C4-2B (cell line): ENCODE measurements at regions not wholly inside any gene's neighbourhood (a gene's known extent, or its start where the extent isn't known, plus 50 kb on each side); places are given as distances from the start of the nearest gene placed in this dataset.

Experiments
- ZFX ChIP-seq: fragments of 450-650 bp; IDR thresholded peaks from 2 replicates; pipeline ENCODE4 v1.6.1; 2017
- TF ChIP-seq, protein P1 (sequence below): fragments of 450-650 bp; conservative IDR thresholded peaks from 2 replicates; pipeline ENCODE4 v1.5.1; 2017; ENCODE audit warnings: mild to moderate bottlenecking

DNA sequence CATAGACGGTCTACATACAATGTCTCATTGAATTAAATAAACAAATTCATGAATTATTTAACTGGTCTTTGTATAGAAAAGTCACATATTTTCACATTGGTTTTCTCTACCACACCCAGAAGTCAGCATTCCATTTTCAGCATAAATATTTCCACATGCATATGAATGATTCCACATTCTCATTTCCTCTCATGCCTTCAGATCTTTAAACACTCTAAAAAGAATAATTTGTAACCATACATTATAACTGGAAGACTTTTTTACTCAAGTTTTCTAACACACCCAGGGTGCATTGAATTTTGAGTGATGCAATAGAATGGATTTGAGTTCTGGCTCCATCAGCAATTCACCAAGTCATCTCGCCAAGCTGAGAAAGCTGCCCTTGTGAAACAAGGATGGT is 501.8 kb upstream of the TENM4 start:
- TF ChIP-seq, protein P1, sequence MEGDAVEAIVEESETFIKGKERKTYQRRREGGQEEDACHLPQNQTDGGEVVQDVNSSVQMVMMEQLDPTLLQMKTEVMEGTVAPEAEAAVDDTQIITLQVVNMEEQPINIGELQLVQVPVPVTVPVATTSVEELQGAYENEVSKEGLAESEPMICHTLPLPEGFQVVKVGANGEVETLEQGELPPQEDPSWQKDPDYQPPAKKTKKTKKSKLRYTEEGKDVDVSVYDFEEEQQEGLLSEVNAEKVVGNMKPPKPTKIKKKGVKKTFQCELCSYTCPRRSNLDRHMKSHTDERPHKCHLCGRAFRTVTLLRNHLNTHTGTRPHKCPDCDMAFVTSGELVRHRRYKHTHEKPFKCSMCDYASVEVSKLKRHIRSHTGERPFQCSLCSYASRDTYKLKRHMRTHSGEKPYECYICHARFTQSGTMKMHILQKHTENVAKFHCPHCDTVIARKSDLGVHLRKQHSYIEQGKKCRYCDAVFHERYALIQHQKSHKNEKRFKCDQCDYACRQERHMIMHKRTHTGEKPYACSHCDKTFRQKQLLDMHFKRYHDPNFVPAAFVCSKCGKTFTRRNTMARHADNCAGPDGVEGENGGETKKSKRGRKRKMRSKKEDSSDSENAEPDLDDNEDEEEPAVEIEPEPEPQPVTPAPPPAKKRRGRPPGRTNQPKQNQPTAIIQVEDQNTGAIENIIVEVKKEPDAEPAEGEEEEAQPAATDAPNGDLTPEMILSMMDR: no peak
- TF ChIP-seq ZFX: no peak
